HG02571 (cell line): ENCODE measurements at regions not wholly inside any gene's neighbourhood (a gene's known extent, or its start where the extent isn't known, plus 50 kb on each side); places are given as distances from the start of the nearest gene placed in this dataset.
"Not testable (repeated sequence)": the region's sequence is repeated elsewhere in the genome, so short reads cannot be mapped to it uniquely, and the experiment has no call there.

Experiments
- ATAC-seq: cut with Tn5 transposase; IDR thresholded peaks from one replicate; pipeline ENCODE4 v1.9.1; 2021; ENCODE audit warnings: mild to moderate bottlenecking, moderate library complexity; ENCODE audit not compliant: unreplicated experiment

- ATAC-seq = no peak
Measured at GRCh38 chr16:60419859-60420258, 1616.4 kb downstream of the CDH8 start.

GRCh38 chr16:60414613-60415012 lies 1621.6 kb downstream of the CDH8 start:
- no peak for ATAC-seq

- no peak for ATAC-seq
Measured at GRCh38 chr16:60413969-60414368, 1622.3 kb downstream of the CDH8 start.

GRCh38 chr16:60407606-60408005 lies 1628.6 kb downstream of the CDH8 start:
- ATAC-seq = no peak

GRCh38 chr16:60407034-60407433 lies 1629.2 kb downstream of the CDH8 start:
- ATAC-seq = no peak

- ATAC-seq = no peak
Measured at GRCh38 chr16:60405286-60405685, 1631.0 kb downstream of the CDH8 start.

GRCh38 chr16:60404401-60404800 lies 1631.8 kb downstream of the CDH8 start:
- ATAC-seq = no peak

GRCh38 chr16:60402941-60403340 lies 1633.3 kb downstream of the CDH8 start:
- not testable (repeated sequence) for ATAC-seq

- ATAC-seq = no peak
Measured at GRCh38 chr16:60392380-60392779, 1643.9 kb downstream of the CDH8 start.

GRCh38 chr16:60371591-60371990 lies 1637.5 kb upstream of the GOT2 start:
- no peak for ATAC-seq

- no peak for ATAC-seq
Measured at GRCh38 chr16:60367739-60368138, 1633.6 kb upstream of the GOT2 start.

GRCh38 chr16:60363566-60363965 lies 1629.5 kb upstream of the GOT2 start:
- no peak for ATAC-seq

- ATAC-seq = not testable (repeated sequence)
Measured at GRCh38 chr16:60359866-60360265, 1625.8 kb upstream of the GOT2 start.

- ATAC-seq = not testable (repeated sequence)
Measured at GRCh38 chr16:60359412-60359811, 1625.3 kb upstream of the GOT2 start.

- ATAC-seq = not testable (repeated sequence)
Measured at GRCh38 chr16:60357876-60358522, 1623.9 kb upstream of the GOT2 start.

GRCh38 chr16:60346256-60346655 lies 1612.1 kb upstream of the GOT2 start:
- no peak for ATAC-seq

- no peak for ATAC-seq
Measured at GRCh38 chr16:60337671-60338070, 1603.6 kb upstream of the GOT2 start.

GRCh38 chr16:60331168-60331567 lies 1597.1 kb upstream of the GOT2 start:
- no peak for ATAC-seq

GRCh38 chr16:60329108-60329507 lies 1595.0 kb upstream of the GOT2 start:
- no peak for ATAC-seq

- ATAC-seq = no peak
Measured at GRCh38 chr16:60328152-60328551, 1594.0 kb upstream of the GOT2 start.

- no peak for ATAC-seq
Measured at GRCh38 chr16:60318486-60318885, 1584.4 kb upstream of the GOT2 start.

GRCh38 chr16:60310846-60311445 lies 1576.8 kb upstream of the GOT2 start:
- no peak for ATAC-seq

- ATAC-seq = no peak
Measured at GRCh38 chr16:60304720-60305119, 1570.6 kb upstream of the GOT2 start.
